ENCODE measurements at regions not wholly inside any gene's neighbourhood (a gene's known extent, or its start where the extent isn't known, plus 50 kb on each side); places are given as distances from the start of the nearest gene placed in this dataset.

- Mint-ChIP-seq H3K27me3 (no peaks in the 10 kb centered on the region), H3K27ac (no peak overlapping the region), H3K36me3 (no peaks in the 10 kb centered on the region), H3K4me1 (peaks cover 1% of the 10 kb centered on the region), H3K9me3 (no peaks in the 10 kb centered on the region), H3K4me3 (no peak overlapping the region)
- DNase-seq (no peak), ATAC-seq (ENCODE audit: low read depth) (no peak)
- POLR2A ChIA-PET = no interaction called here
These were observed 556.2 kb upstream of the JARID2 start for GRCh38 chr6:14689639-14690038.

GRCh38 chr6:14690120-14691056, 555.5 kb upstream of the JARID2 start:
- H3K27me3 Mint-ChIP-seq = peaks cover 3% of the 10 kb centered on the region
- H3K27ac Mint-ChIP-seq = no peak overlapping the region
- H3K4me3 Mint-ChIP-seq = no peak overlapping the region
- ATAC-seq (ENCODE audit: low read depth) (no peak), DNase-seq (no peak)
- POLR2A ChIA-PET = no interaction called here
- H3K36me3 Mint-ChIP-seq = no peaks in the 10 kb centered on the region
- no peaks in the 10 kb centered on the region for H3K9me3 Mint-ChIP-seq
- H3K4me1 Mint-ChIP-seq = peaks cover 1% of the 10 kb centered on the region

- H3K4me1 Mint-ChIP-seq = peaks cover 1% of the 10 kb centered on the region
- H3K27me3 Mint-ChIP-seq = peaks cover 8% of the 10 kb centered on the region
- H3K9me3 Mint-ChIP-seq = no peaks in the 10 kb centered on the region
- ATAC-seq (ENCODE audit: low read depth) = no peak
- DNase-seq = no peak
- POLR2A ChIA-PET = no interaction called here
- no peak overlapping the region for H3K27ac Mint-ChIP-seq
- H3K4me3 Mint-ChIP-seq = no peak overlapping the region
- H3K36me3 Mint-ChIP-seq = no peaks in the 10 kb centered on the region
These were observed 553.7 kb upstream of the JARID2 start for GRCh38 chr6:14692208-14692607.

- Mint-ChIP-seq H3K4me1 (peaks cover 1% of the 10 kb centered on the region), H3K9me3 (no peaks in the 10 kb centered on the region), H3K27ac (no peak overlapping the region), H3K4me3 (no peak overlapping the region), H3K36me3 (no peaks in the 10 kb centered on the region), H3K27me3 (peaks cover 8% of the 10 kb centered on the region)
- DNase-seq = no peak
- POLR2A ChIA-PET = no interaction called here
- ATAC-seq (ENCODE audit: low read depth) = peak; percentile 14
These were observed 552.3 kb upstream of the JARID2 start for GRCh38 chr6:14693301-14694192.

- DNase-seq (no peak), ATAC-seq (ENCODE audit: low read depth) (no peak)
- Mint-ChIP-seq H3K36me3 (no peaks in the 10 kb centered on the region), H3K27ac (no peak overlapping the region), H3K9me3 (no peaks in the 10 kb centered on the region), H3K27me3 (peaks cover 8% of the 10 kb centered on the region), H3K4me3 (no peak overlapping the region), H3K4me1 (peaks cover 1% of the 10 kb centered on the region)
- POLR2A ChIA-PET = no interaction called here
These were observed 551.6 kb upstream of the JARID2 start for GRCh38 chr6:14694308-14694707.

- no peak for ATAC-seq (ENCODE audit: low read depth)
- POLR2A ChIA-PET = no interaction called here
- H3K9me3 Mint-ChIP-seq = peaks cover 7% of the 10 kb centered on the region
- H3K36me3 Mint-ChIP-seq = no peaks in the 10 kb centered on the region
- H3K4me1 Mint-ChIP-seq = no peaks in the 10 kb centered on the region
- H3K27me3 Mint-ChIP-seq = peaks cover 8% of the 10 kb centered on the region
- no peak overlapping the region for H3K27ac Mint-ChIP-seq
- no peak for DNase-seq
- no peak overlapping the region for H3K4me3 Mint-ChIP-seq
These were observed 550.3 kb upstream of the JARID2 start for GRCh38 chr6:14695579-14695978.

- ATAC-seq (ENCODE audit: low read depth) (no peak), DNase-seq (no peak)
- Mint-ChIP-seq H3K27me3 (peaks cover 8% of the 10 kb centered on the region), H3K27ac (no peak overlapping the region), H3K9me3 (peaks cover 9% of the 10 kb centered on the region), H3K4me3 (no peak overlapping the region), H3K4me1 (no peaks in the 10 kb centered on the region), H3K36me3 (no peaks in the 10 kb centered on the region)
- POLR2A ChIA-PET = interaction anchor here (0.7 kb wide), 1 partner anchor 186 kb away, joined by 3 read pairs; no protein-coding TSS in a partner anchor
These were observed 549.5 kb upstream of the JARID2 start for GRCh38 chr6:14696367-14696766.

- ATAC-seq (ENCODE audit: low read depth) = no peak
- peaks cover 9% of the 10 kb centered on the region for H3K9me3 Mint-ChIP-seq
- DNase-seq = no peak
- H3K4me3 Mint-ChIP-seq = no peak overlapping the region
- peaks cover 8% of the 10 kb centered on the region for H3K27me3 Mint-ChIP-seq
- no peaks in the 10 kb centered on the region for H3K4me1 Mint-ChIP-seq
- POLR2A ChIA-PET = interaction anchor here (0.7 kb wide), 1 partner anchor 187 kb away, joined by 3 read pairs; no protein-coding TSS in a partner anchor
- no peaks in the 10 kb centered on the region for H3K36me3 Mint-ChIP-seq
- no peak overlapping the region for H3K27ac Mint-ChIP-seq
These were observed 548.4 kb upstream of the JARID2 start for GRCh38 chr6:14697427-14697826.

GRCh38 chr6:14699803-14700601, 545.9 kb upstream of the JARID2 start:
- Mint-ChIP-seq H3K4me3 (no peak overlapping the region), H3K36me3 (no peaks in the 10 kb centered on the region), H3K27ac (no peak overlapping the region), H3K9me3 (peaks cover 9% of the 10 kb centered on the region), H3K27me3 (peaks cover 5% of the 10 kb centered on the region), H3K4me1 (peaks cover 1% of the 10 kb centered on the region)
- no peak for DNase-seq
- ATAC-seq (ENCODE audit: low read depth) = no peak
- POLR2A ChIA-PET = no interaction called here

GRCh38 chr6:14701946-14702345, 543.9 kb upstream of the JARID2 start:
- ATAC-seq (ENCODE audit: low read depth) = no peak
- POLR2A ChIA-PET = no interaction called here
- Mint-ChIP-seq H3K27ac (no peak overlapping the region), H3K36me3 (peaks cover 2% of the 10 kb centered on the region), H3K4me1 (peaks cover 3% of the 10 kb centered on the region), H3K9me3 (peaks cover 9% of the 10 kb centered on the region), H3K27me3 (no peaks in the 10 kb centered on the region), H3K4me3 (no peak overlapping the region)
- DNase-seq = no peak

- Mint-ChIP-seq H3K4me1 (peaks cover 3% of the 10 kb centered on the region), H3K36me3 (peaks cover 2% of the 10 kb centered on the region), H3K9me3 (peaks cover 9% of the 10 kb centered on the region), H3K27ac (no peak overlapping the region), H3K27me3 (no peaks in the 10 kb centered on the region), H3K4me3 (no peak overlapping the region)
- POLR2A ChIA-PET = no interaction called here
- ATAC-seq (ENCODE audit: low read depth) (no peak), DNase-seq (no peak)
These were observed 543.2 kb upstream of the JARID2 start for GRCh38 chr6:14702678-14703077.

- no peak overlapping the region for H3K4me3 Mint-ChIP-seq
- no peaks in the 10 kb centered on the region for H3K27me3 Mint-ChIP-seq
- POLR2A ChIA-PET = no interaction called here
- DNase-seq = no peak
- peaks cover 12% of the 10 kb centered on the region for H3K9me3 Mint-ChIP-seq
- no peak overlapping the region for H3K27ac Mint-ChIP-seq
- H3K36me3 Mint-ChIP-seq = peaks cover 2% of the 10 kb centered on the region
- peaks cover 3% of the 10 kb centered on the region for H3K4me1 Mint-ChIP-seq
- ATAC-seq (ENCODE audit: low read depth) = no peak
These were observed 542.3 kb upstream of the JARID2 start for GRCh38 chr6:14703586-14703985.

Measured in activated naive CD8-positive, alpha-beta T cell treated with anti-CD3 and anti-CD28 coated beads, Interleukin-2, amount 10 ng/mL, durations not matched to agents 7 days and 5 days (primary cell).